ENCODE measurements at regions not wholly inside any gene's neighbourhood (a gene's known extent, or its start where the extent isn't known, plus 50 kb on each side); places are given as distances from the start of the nearest gene placed in this dataset.

GRCh38 chr3:632571-633170 is 436.1 kb downstream of the CHL1 start:
- peak; percentile 71 for TF ChIP-seq CTCF (conservative IDR thresholded peaks at IDR 0.05)
- TF ChIP-seq EZH2 (IDR thresholded peaks at IDR 0.05; ENCODE audit: low read depth), result no peak
